CD14-positive monocyte (primary cell): ENCODE measurements at regions not wholly inside any gene's neighbourhood (a gene's known extent, or its start where the extent isn't known, plus 50 kb on each side); places are given as distances from the start of the nearest gene placed in this dataset.

Source experiments
- DNase-seq, 3 donors: peaks; one replicate each; pipeline ENCODE4 v3.0.0-alpha.2; 2011 to 2022
- H2AFZ ChIP-seq: 2 replicates; pipeline ENCODE4 v1.6.0; 2012; ENCODE audit warnings: mild to moderate bottlenecking, low read depth, low read length, inconsistent platforms; ENCODE audit not compliant: insufficient read depth, poor library complexity, severe bottlenecking
- H3K27ac ChIP-seq, 2 donors: 1 replicate in 1 of 2; 2 replicates in 1 of 2; pipeline ENCODE4 v1.5.1; 2012 to 2013; ENCODE audit warnings: low read length in 2 of 2, control low read depth in 1 of 2, inconsistent platforms in 1 of 2, low read depth in 1 of 2, mild to moderate bottlenecking in 1 of 2
- H3K27me3 ChIP-seq, 2 donors: one replicate each; pipeline versions ENCODE4 v1.6.0 to v1.6.1; 2011 to 2013; ENCODE audit warnings: low read length in 2 of 2; ENCODE audit not compliant: control insufficient read depth in 2 of 2, insufficient read depth in 2 of 2
- H3K36me3 ChIP-seq, 2 donors: replicated peaks in 1 of 2; 1 replicate in 1 of 2; 2 replicates in 1 of 2; pipeline versions ENCODE4 v1.5.1 to v1.6.1; 2012 to 2013; ENCODE audit warnings: low read length in 2 of 2, control low read depth in 1 of 2, inconsistent platforms in 1 of 2, mild to moderate bottlenecking in 1 of 2; ENCODE audit not compliant: insufficient read depth in 2 of 2, control insufficient read depth in 1 of 2
- H3K4me1 ChIP-seq, 2 donors: 1 replicate in 1 of 2; 2 replicates in 1 of 2; pipeline versions ENCODE4 v1.5.1 to v1.6.1; 2012 to 2013; ENCODE audit warnings: low read length in 2 of 2, control low read depth in 1 of 2, inconsistent platforms in 1 of 2, mild to moderate bottlenecking in 1 of 2, moderate library complexity in 1 of 2; ENCODE audit not compliant: insufficient read depth in 2 of 2, control insufficient read depth in 1 of 2
- H3K4me2 ChIP-seq: replicated peaks from 2 replicates; pipeline ENCODE3; 2012; ENCODE audit warnings: low read length, moderate library complexity, mild to moderate bottlenecking; ENCODE audit not compliant: poor library complexity, severe bottlenecking; ENCODE audit errors: extremely low read depth
- H3K4me3 ChIP-seq, 3 experiments: fragments of 200-600 bp in 1 of 3; sonication (generic) in 1 of 3; replicated peaks in 1 of 3; 1 replicate in 2 of 3; 2 replicates in 1 of 3; pipeline ENCODE4 v1.5.1; 2011 to 2013; ENCODE audit warnings: low read length in 3 of 3, mild to moderate bottlenecking in 3 of 3, control low read depth in 2 of 3, low read depth in 2 of 3, inconsistent platforms in 1 of 3, moderate library complexity in 1 of 3
- H3K79me2 ChIP-seq: 2 replicates; pipeline ENCODE4 v1.6.0; 2012; ENCODE audit warnings: mild to moderate bottlenecking, control low read depth, inconsistent platforms, low read length, moderate library complexity; ENCODE audit not compliant: insufficient read depth
- H3K9ac ChIP-seq: 2 replicates; pipeline ENCODE4 v1.6.0; 2017; ENCODE audit warnings: low read length, mild to moderate bottlenecking; ENCODE audit not compliant: insufficient read depth, poor library complexity, severe bottlenecking
- H3K9me3 ChIP-seq, 2 donors: replicated peaks in 1 of 2; 1 replicate in 1 of 2; 2 replicates in 1 of 2; pipeline versions ENCODE4 v1.5.1 to v1.6.1; 2012 to 2013; ENCODE audit warnings: low read length in 2 of 2, control low read depth in 1 of 2; ENCODE audit not compliant: control insufficient read depth in 1 of 2, insufficient read depth in 1 of 2
- H4K20me1 ChIP-seq: 2 replicates; pipeline ENCODE4 v1.6.0; 2012; ENCODE audit warnings: mild to moderate bottlenecking, low read length, control low read depth, moderate library complexity; ENCODE audit not compliant: insufficient read depth
- H3K27ac Mint-ChIP-seq, 7 donors: one replicate each; pipeline ENCODE4 v1.8.0; 2020; ENCODE audit warnings: mild to moderate bottlenecking in 7 of 7, mixed read lengths in 7 of 7, moderate library complexity in 6 of 7, inconsistent platforms in 2 of 7
- H3K27me3 Mint-ChIP-seq, 3 donors: one replicate each; pipeline ENCODE4 v1.8.0; 2021 to 2022; ENCODE audit warnings: low read depth in 3 of 3, mild to moderate bottlenecking in 3 of 3, mixed read lengths in 3 of 3, moderate library complexity in 3 of 3, inconsistent platforms in 1 of 3
- H3K36me3 Mint-ChIP-seq, 2 donors: one replicate each; pipeline ENCODE4 v1.8.0; 2020; ENCODE audit warnings: mixed read lengths in 2 of 2, inconsistent platforms in 1 of 2, mild to moderate bottlenecking in 1 of 2
- H3K4me1 Mint-ChIP-seq: one replicate; pipeline ENCODE4 v1.8.0; 2020; ENCODE audit warnings: mild to moderate bottlenecking, mixed read lengths
- H3K4me3 Mint-ChIP-seq, 2 donors: one replicate each; pipeline ENCODE4 v1.8.0; 2020; ENCODE audit warnings: mild to moderate bottlenecking in 2 of 2, mixed read lengths in 2 of 2, moderate library complexity in 1 of 2
- H3K9me3 Mint-ChIP-seq, 7 donors: one replicate each; pipeline ENCODE4 v1.8.0; 2020 to 2022; ENCODE audit warnings: mixed read lengths in 7 of 7, mild to moderate bottlenecking in 6 of 7, moderate library complexity in 6 of 7, inconsistent platforms in 2 of 7
- CTCF ChIP-seq: fragments of 200-600 bp; IDR thresholded peaks from one replicate; pipeline ENCODE4 v1.8.0; 2022; ENCODE audit warnings: antibody characterized with exemption, mild to moderate bottlenecking
- WGBS: methylation state at CpG from one replicate; pipeline ENCODE4 v1.1.5; 2013; ENCODE audit warnings: missing lambda C conversion rate; ENCODE audit not compliant: insufficient coverage; 5-methylcytosine and 5-hydroxymethylcytosine counted together
- intact Hi-C, 2 donors: fragments of 100-400 bp; cut with micrococcal nuclease; formaldehyde crosslinking; loops; one replicate each; pipeline versions ENCODE4 v1.15.0 to v1.15.1; 2023

GRCh38 chr13:110055089-110055488 is 251.9 kb downstream of the COL4A1 start:
- Mint-ChIP-seq H3K4me1 (no peaks in the 10 kb centered on the region), H3K27ac (no peak overlapping the region), H3K27me3 (peaks cover 4 to 12% (median 5%) of the 10 kb centered on the region in 3 donors), H3K9me3 (peaks cover 0 to 7% (median 0%) of the 10 kb centered on the region in 7 donors), H3K36me3 (no peaks in the 10 kb centered on the region), H3K4me3 (no peak overlapping the region)
- DNase-seq, result no peak
- no peaks in the 10 kb centered on the region for H3K36me3 ChIP-seq
- no peaks in the 10 kb centered on the region for H3K79me2 ChIP-seq
- no peaks in the 10 kb centered on the region for H3K4me1 ChIP-seq
- intact Hi-C loops, result no loop called here
- H3K9me3 ChIP-seq, result no peaks in the 10 kb centered on the region
- H4K20me1 ChIP-seq, result no peaks in the 10 kb centered on the region
- H3K4me3 ChIP-seq, result no peak overlapping the region
- no peaks in the 10 kb centered on the region for H3K27me3 ChIP-seq
- no peak overlapping the region for H3K4me2 ChIP-seq
- TF ChIP-seq CTCF, result no peak
- H2AFZ ChIP-seq, result no peak overlapping the region
- H3K27ac ChIP-seq, result no peak overlapping the region
- 29% methylated on average over 2 of the region's 3 CpGs for WGBS
- no peak overlapping the region for H3K9ac ChIP-seq

- no peaks in the 10 kb centered on the region for H3K4me1 Mint-ChIP-seq
- WGBS, result 98% methylated on average over 11 of the region's 13 CpGs
- no peaks in the 10 kb centered on the region for H3K36me3 Mint-ChIP-seq
These were observed 252.9 kb downstream of the COL4A1 start for GRCh38 chr13:110054041-110054440.

More at GRCh38 chr13:110054041-110054440, 252.9 kb downstream of the COL4A1 start:
- Histone ChIP-seq H3K9me3 (no peaks in the 10 kb centered on the region), H3K4me2 (no peak overlapping the region), H3K36me3 (no peaks in the 10 kb centered on the region), H3K4me1 (no peaks in the 10 kb centered on the region), H4K20me1 (no peaks in the 10 kb centered on the region), H3K27me3 (no peaks in the 10 kb centered on the region), H3K4me3 (no peak overlapping the region), H2AFZ (no peak overlapping the region), H3K27ac (no peak overlapping the region), H3K9ac (no peak overlapping the region), H3K79me2 (no peaks in the 10 kb centered on the region)
- Mint-ChIP-seq H3K27ac (no peak overlapping the region), H3K4me3 (no peak overlapping the region), H3K27me3 (peaks cover 4 to 10% (median 5%) of the 10 kb centered on the region in 3 donors), H3K9me3 (peaks cover 0 to 7% (median 0%) of the 10 kb centered on the region in 7 donors)
- TF ChIP-seq CTCF, result no peak
- DNase-seq, result no peak
- intact Hi-C loops, result no loop called here
